ENCODE measurements at regions not wholly inside any gene's neighbourhood (a gene's known extent, or its start where the extent isn't known, plus 50 kb on each side); places are given as distances from the start of the nearest gene placed in this dataset.

GRCh38 chr5:57911438-57911837, 428.8 kb upstream of the ACTBL2 start:
- Histone ChIP-seq H3K27me3 (ENCODE audit: insufficient read depth, poor library complexity, severe bottlenecking) (no peaks in the 10 kb centered on the region), H3K27ac (replicated peaks) (no peak overlapping the region), H3K4me3 (replicated peaks; ENCODE audit: insufficient read depth, low read length) (no peak overlapping the region)
- no peak for DNase-seq (ENCODE audit: low read depth in 1 of 2, low spot score in 1 of 2)
- TF ChIP-seq SPI1 (IDR thresholded peaks at IDR 0.05; ENCODE audit: borderline replicate concordance, low read depth) (no peak), POLR2AphosphoS5 (IDR thresholded peaks at IDR 0.05; ENCODE audit: low read depth) (no peak), REST (IDR thresholded peaks at IDR 0.05; ENCODE audit: insufficient replicate concordance, low read depth) (no peak), CTCF (IDR thresholded peaks at IDR 0.05; ENCODE audit: insufficient read depth, low read length) (no peak), GABPA (IDR thresholded peaks at IDR 0.05; ENCODE audit: low read depth) (no peak)

GRCh38 chr5:57906671-57907070, 424.1 kb upstream of the ACTBL2 start:
- TF ChIP-seq GABPA (IDR thresholded peaks at IDR 0.05; ENCODE audit: low read depth) (no peak), REST (IDR thresholded peaks at IDR 0.05; ENCODE audit: insufficient replicate concordance, low read depth) (no peak), SPI1 (IDR thresholded peaks at IDR 0.05; ENCODE audit: borderline replicate concordance, low read depth) (no peak), CTCF (IDR thresholded peaks at IDR 0.05; ENCODE audit: insufficient read depth, low read length) (no peak), POLR2AphosphoS5 (IDR thresholded peaks at IDR 0.05; ENCODE audit: low read depth) (no peak)
- DNase-seq (ENCODE audit: low read depth in 1 of 2, low spot score in 1 of 2) = no peak
- Histone ChIP-seq H3K4me3 (replicated peaks; ENCODE audit: insufficient read depth, low read length) (no peak overlapping the region), H3K27ac (replicated peaks) (no peak overlapping the region), H3K27me3 (ENCODE audit: insufficient read depth, poor library complexity, severe bottlenecking) (no peaks in the 10 kb centered on the region)

GRCh38 chr5:57903458-57903857, 420.8 kb upstream of the ACTBL2 start:
- Histone ChIP-seq H3K27ac (replicated peaks) (no peak overlapping the region), H3K27me3 (ENCODE audit: insufficient read depth, poor library complexity, severe bottlenecking) (no peaks in the 10 kb centered on the region), H3K4me3 (replicated peaks; ENCODE audit: insufficient read depth, low read length) (no peak overlapping the region)
- no peak for DNase-seq (ENCODE audit: low read depth in 1 of 2, low spot score in 1 of 2)
- no peak for TF ChIP-seq SPI1 (IDR thresholded peaks at IDR 0.05; ENCODE audit: borderline replicate concordance, low read depth)
- no peak for TF ChIP-seq CTCF (IDR thresholded peaks at IDR 0.05; ENCODE audit: insufficient read depth, low read length)
- TF ChIP-seq REST (IDR thresholded peaks at IDR 0.05; ENCODE audit: insufficient replicate concordance, low read depth) = no peak
- no peak for TF ChIP-seq POLR2AphosphoS5 (IDR thresholded peaks at IDR 0.05; ENCODE audit: low read depth)
